ENCODE measurements at regions not wholly inside any gene's neighbourhood (a gene's known extent, or its start where the extent isn't known, plus 50 kb on each side); places are given as distances from the start of the nearest gene placed in this dataset.

- H3K36me3 ChIP-seq (replicated peaks in 1 of 2): no peaks in the 10 kb centered on the region
- intact Hi-C loops (cut with DNase I): no loop called here
- 74 to 82% (median 77%) methylated on average over 6 to 7 of the region's 7 CpGs for WGBS, 4 donors
- H3K9me3 ChIP-seq (replicated peaks in 1 of 3): no peaks in the 10 kb centered on the region
- no peak overlapping the region for H3K27ac ChIP-seq
- no peaks in the 10 kb centered on the region for H3K4me1 ChIP-seq (replicated peaks in 1 of 2)
- no peaks in the 10 kb centered on the region for H3K27me3 ChIP-seq
- no peak overlapping the region for H3K4me3 ChIP-seq
- TF ChIP-seq POLR2A (IDR thresholded peaks at IDR 0.05) (no peak), CTCF (IDR thresholded peaks at IDR 0.05) (no peak)
- no peak for DNase-seq
These were observed 432.7 kb upstream of the SMIM21 start for GRCh38 chr18:75860166-75860565.

- Histone ChIP-seq H3K36me3 (replicated peaks in 1 of 2) (no peaks in the 10 kb centered on the region), H3K4me1 (replicated peaks in 1 of 2) (no peaks in the 10 kb centered on the region), H3K9me3 (replicated peaks in 1 of 3) (no peaks in the 10 kb centered on the region), H3K27me3 (no peaks in the 10 kb centered on the region), H3K4me3 (no peak overlapping the region), H3K27ac (no peak overlapping the region)
- WGBS, 4 donors: 66 to 77% (median 70%) methylated on average over 3 to 5 of the region's 5 CpGs
- intact Hi-C loops (cut with DNase I): no loop called here
- TF ChIP-seq CTCF (IDR thresholded peaks at IDR 0.05): no peak
- no peak for TF ChIP-seq POLR2A (IDR thresholded peaks at IDR 0.05)
- DNase-seq: no peak
These were observed 432.0 kb upstream of the SMIM21 start for GRCh38 chr18:75859533-75859932.

- intact Hi-C loops (cut with DNase I): no loop called here
- TF ChIP-seq POLR2A (IDR thresholded peaks at IDR 0.05) (no peak), CTCF (IDR thresholded peaks at IDR 0.05) (no peak)
- 40 to 67% (median 61%) methylated on average over 2 of the region's 2 CpGs for WGBS, 4 donors
These were observed 431.3 kb upstream of the SMIM21 start for GRCh38 chr18:75858754-75859153.

GRCh38 chr18:75857558-75857957, 430.1 kb upstream of the SMIM21 start:
- H3K36me3 ChIP-seq (replicated peaks in 1 of 2): no peaks in the 10 kb centered on the region
- H3K4me3 ChIP-seq: no peak overlapping the region
- H3K27ac ChIP-seq: no peak overlapping the region
- TF ChIP-seq POLR2A (IDR thresholded peaks at IDR 0.05): no peak
- TF ChIP-seq CTCF (IDR thresholded peaks at IDR 0.05): no peak
- H3K4me1 ChIP-seq (replicated peaks in 1 of 2): no peaks in the 10 kb centered on the region
- DNase-seq: no peak
- intact Hi-C loops (cut with DNase I): no loop called here
- 66 to 73% (median 68%) methylated on average over 6 of the region's 6 CpGs for WGBS, 4 donors
- no peaks in the 10 kb centered on the region for H3K27me3 ChIP-seq
- H3K9me3 ChIP-seq (replicated peaks in 1 of 3): no peaks in the 10 kb centered on the region

More at GRCh38 chr18:75858754-75859153, 431.3 kb upstream of the SMIM21 start:
- no peaks in the 10 kb centered on the region for H3K27me3 ChIP-seq
- H3K9me3 ChIP-seq (replicated peaks in 1 of 3): no peaks in the 10 kb centered on the region
- no peak for DNase-seq
- H3K27ac ChIP-seq: no peak overlapping the region
- H3K4me1 ChIP-seq (replicated peaks in 1 of 2): no peaks in the 10 kb centered on the region
- no peak overlapping the region for H3K4me3 ChIP-seq
- H3K36me3 ChIP-seq (replicated peaks in 1 of 2): no peaks in the 10 kb centered on the region

Measured in adrenal gland (tissue), 9 donors.